HG03108 (cell line): ENCODE measurements at regions not wholly inside any gene's neighbourhood (a gene's known extent, or its start where the extent isn't known, plus 50 kb on each side); places are given as distances from the start of the nearest gene placed in this dataset.
"Not testable (repeated sequence)": the region's sequence is repeated elsewhere in the genome, so short reads cannot be mapped to it uniquely, and the experiment has no call there.

Experiments
- ATAC-seq: cut with Tn5 transposase; IDR thresholded peaks from one replicate; pipeline ENCODE4 v1.9.1; 2021; ENCODE audit warnings: moderate library complexity; ENCODE audit not compliant: unreplicated experiment

GRCh38 chr17:77533697-77534096, 392.9 kb downstream of the SEC14L1 start:
- ATAC-seq, result not testable (repeated sequence)

GRCh38 chr17:77534137-77534536, 393.4 kb downstream of the SEC14L1 start:
- no peak for ATAC-seq

GRCh38 chr17:77535435-77535834, 394.7 kb downstream of the SEC14L1 start:
- no peak for ATAC-seq

GRCh38 chr17:77535892-77536291, 395.1 kb downstream of the SEC14L1 start:
- ATAC-seq, result no peak

- ATAC-seq, result no peak
Observed at GRCh38 chr17:77537566-77537965, 396.8 kb downstream of the SEC14L1 start.

- no peak for ATAC-seq
Observed at GRCh38 chr17:77540531-77540930, 399.8 kb downstream of the SEC14L1 start.

GRCh38 chr17:77540975-77541374, 400.2 kb downstream of the SEC14L1 start:
- no peak for ATAC-seq

- no peak for ATAC-seq
Observed at GRCh38 chr17:77542011-77542410, 401.2 kb downstream of the SEC14L1 start.

- ATAC-seq, result no peak
Observed at GRCh38 chr17:77542551-77543490, 402.1 kb downstream of the SEC14L1 start.

GRCh38 chr17:77543801-77544200, 403.0 kb downstream of the SEC14L1 start:
- ATAC-seq, result no peak

- ATAC-seq, result no peak
Observed at GRCh38 chr17:77544347-77545110, 403.8 kb downstream of the SEC14L1 start.

- ATAC-seq, result no peak
Observed at GRCh38 chr17:77546772-77547241, 406.0 kb downstream of the SEC14L1 start.

GRCh38 chr17:77548967-77549366, 408.2 kb downstream of the SEC14L1 start:
- no peak for ATAC-seq

GRCh38 chr17:77549726-77550366, 408.7 kb upstream of the TNRC6C start:
- ATAC-seq, result no peak

GRCh38 chr17:77553459-77554066, 404.9 kb upstream of the TNRC6C start:
- ATAC-seq, result no peak

- no peak for ATAC-seq
Observed at GRCh38 chr17:77555121-77555591, 403.3 kb upstream of the TNRC6C start.

GRCh38 chr17:77555741-77556291, 402.7 kb upstream of the TNRC6C start:
- no peak for ATAC-seq

- ATAC-seq, result no peak
Observed at GRCh38 chr17:77556383-77557061, 402.0 kb upstream of the TNRC6C start.

GRCh38 chr17:77558846-77559626, 399.5 kb upstream of the TNRC6C start:
- ATAC-seq, result no peak
